ENCODE measurements at regions not wholly inside any gene's neighbourhood (a gene's known extent, or its start where the extent isn't known, plus 50 kb on each side); places are given as distances from the start of the nearest gene placed in this dataset.
A peak's percentile ranks its signal among the peaks of the same experiment; 100 is the strongest.

- no peaks in the 10 kb centered on the region for H3K27me3 ChIP-seq
Measured at GRCh38 chr1:79796434-79796833, 789.9 kb upstream of the ADGRL4 start.

GRCh38 chr1:79792219-79792930 lies 785.8 kb upstream of the ADGRL4 start:
- intact Hi-C loops (cut with DNase I; ENCODE audit: low total_unique reads) = no loop called here
- Histone ChIP-seq H3K27me3 (no peaks in the 10 kb centered on the region), H3K36me3 (no peaks in the 10 kb centered on the region), H3K9me3 (no peaks in the 10 kb centered on the region), H3K4me1 (peaks cover 0 to 27% (median 12%) of the 10 kb centered on the region in 4 donors), H3K4me3 (no peak overlapping the region), H3K27ac (peak overlapping the region in 1 of 2 donors; percentile 56)
- DNase-seq = no peak
- no peak for TF ChIP-seq CTCF (IDR thresholded peaks at IDR 0.05)

More at GRCh38 chr1:79796434-79796833, 789.9 kb upstream of the ADGRL4 start:
- no peak for DNase-seq
- no peak for TF ChIP-seq CTCF (IDR thresholded peaks at IDR 0.05)
- intact Hi-C loops (cut with DNase I; ENCODE audit: low total_unique reads) = no loop called here
- Histone ChIP-seq H3K9me3 (no peaks in the 10 kb centered on the region), H3K4me3 (no peak overlapping the region), H3K36me3 (no peaks in the 10 kb centered on the region), H3K4me1 (peaks cover 0 to 17% (median 7%) of the 10 kb centered on the region in 4 donors), H3K27ac (no peak overlapping the region)

GRCh38 chr1:79791488-79792218 lies 785.1 kb upstream of the ADGRL4 start:
- Histone ChIP-seq H3K27me3 (no peaks in the 10 kb centered on the region), H3K9me3 (no peaks in the 10 kb centered on the region), H3K27ac (peak overlapping the region in 1 of 2 donors; percentile 56), H3K36me3 (no peaks in the 10 kb centered on the region), H3K4me3 (no peak overlapping the region), H3K4me1 (peaks cover 0 to 27% (median 12%) of the 10 kb centered on the region in 4 donors)
- TF ChIP-seq CTCF (IDR thresholded peaks at IDR 0.05) = no peak
- no peak for DNase-seq
- intact Hi-C loops (cut with DNase I; ENCODE audit: low total_unique reads) = no loop called here

GRCh38 chr1:79790950-79791349 lies 784.4 kb upstream of the ADGRL4 start:
- H3K36me3 ChIP-seq = no peaks in the 10 kb centered on the region
- H3K27ac ChIP-seq = peak overlapping the region in 1 of 2 donors; percentile 56
- DNase-seq = no peak
- no peaks in the 10 kb centered on the region for H3K27me3 ChIP-seq
- intact Hi-C loops (cut with DNase I; ENCODE audit: low total_unique reads) = no loop called here
- H3K4me3 ChIP-seq = no peak overlapping the region
- H3K9me3 ChIP-seq = no peaks in the 10 kb centered on the region
- no peak for TF ChIP-seq CTCF (IDR thresholded peaks at IDR 0.05)
- H3K4me1 ChIP-seq = peaks cover 0 to 27% (median 12%) of the 10 kb centered on the region in 4 donors

- DNase-seq = no peak
- H3K27me3 ChIP-seq = no peaks in the 10 kb centered on the region
- intact Hi-C loops (cut with DNase I; ENCODE audit: low total_unique reads) = no loop called here
- no peaks in the 10 kb centered on the region for H3K9me3 ChIP-seq
- H3K36me3 ChIP-seq = no peaks in the 10 kb centered on the region
- peaks cover 0 to 29% (median 11%) of the 10 kb centered on the region in 4 donors for H3K4me1 ChIP-seq
- H3K27ac ChIP-seq = no peak overlapping the region
- H3K4me3 ChIP-seq = no peak overlapping the region
- TF ChIP-seq CTCF (IDR thresholded peaks at IDR 0.05) = no peak
Measured at GRCh38 chr1:79787631-79788030, 781.1 kb upstream of the ADGRL4 start.

Data from tibial artery (tissue), 4 donors.